Astrocyte (in vitro differentiated cells and primary cell): ENCODE measurements at regions not wholly inside any gene's neighbourhood (a gene's known extent, or its start where the extent isn't known, plus 50 kb on each side); places are given as distances from the start of the nearest gene placed in this dataset.

Experiments
- EZH2 ChIP-seq: IDR thresholded peaks from 2 replicates; pipeline ENCODE4 v1.6.1; 2012; ENCODE audit warnings: mild to moderate bottlenecking, low read length, inconsistent platforms; ENCODE audit not compliant: insufficient read depth
- TF ChIP-seq, protein P1 (sequence below): IDR thresholded peaks from 2 replicates; pipeline ENCODE4 v1.5.1; 2011; ENCODE audit warnings: low read depth, mild to moderate bottlenecking, inconsistent platforms, low read length, moderate library complexity; ENCODE audit not compliant: insufficient read depth

DNA sequence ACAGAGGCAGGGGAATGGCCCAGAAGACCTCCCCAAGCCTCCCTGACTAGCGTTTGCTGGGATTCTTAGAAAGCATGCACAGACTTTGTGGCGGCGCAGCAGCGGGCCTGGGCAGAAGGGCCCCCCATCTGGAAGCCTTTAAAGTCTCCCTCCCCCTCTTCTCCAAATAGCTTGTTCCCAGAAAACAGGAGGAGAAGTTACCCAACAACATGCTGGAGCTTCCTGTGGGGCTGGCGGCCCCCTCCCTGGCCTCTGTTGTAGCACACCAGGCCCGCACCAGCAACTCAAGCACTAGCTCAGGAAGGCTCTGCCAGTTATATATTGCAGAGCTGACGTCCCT lies 334.8 kb downstream of the DYSF start:
- TF ChIP-seq, protein P1, sequence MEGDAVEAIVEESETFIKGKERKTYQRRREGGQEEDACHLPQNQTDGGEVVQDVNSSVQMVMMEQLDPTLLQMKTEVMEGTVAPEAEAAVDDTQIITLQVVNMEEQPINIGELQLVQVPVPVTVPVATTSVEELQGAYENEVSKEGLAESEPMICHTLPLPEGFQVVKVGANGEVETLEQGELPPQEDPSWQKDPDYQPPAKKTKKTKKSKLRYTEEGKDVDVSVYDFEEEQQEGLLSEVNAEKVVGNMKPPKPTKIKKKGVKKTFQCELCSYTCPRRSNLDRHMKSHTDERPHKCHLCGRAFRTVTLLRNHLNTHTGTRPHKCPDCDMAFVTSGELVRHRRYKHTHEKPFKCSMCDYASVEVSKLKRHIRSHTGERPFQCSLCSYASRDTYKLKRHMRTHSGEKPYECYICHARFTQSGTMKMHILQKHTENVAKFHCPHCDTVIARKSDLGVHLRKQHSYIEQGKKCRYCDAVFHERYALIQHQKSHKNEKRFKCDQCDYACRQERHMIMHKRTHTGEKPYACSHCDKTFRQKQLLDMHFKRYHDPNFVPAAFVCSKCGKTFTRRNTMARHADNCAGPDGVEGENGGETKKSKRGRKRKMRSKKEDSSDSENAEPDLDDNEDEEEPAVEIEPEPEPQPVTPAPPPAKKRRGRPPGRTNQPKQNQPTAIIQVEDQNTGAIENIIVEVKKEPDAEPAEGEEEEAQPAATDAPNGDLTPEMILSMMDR, result no peak
- TF ChIP-seq EZH2, result no peak
